DND-41 (cell line): ENCODE measurements at regions not wholly inside any gene's neighbourhood (a gene's known extent, or its start where the extent isn't known, plus 50 kb on each side); places are given as distances from the start of the nearest gene placed in this dataset.

Source experiments
- ATAC-seq: fragments of 200-7000 bp; cut with Tn5 transposase; 3 replicates; pipeline ENCODE4 v1.9.1; 2021; ENCODE audit warnings: low read depth; ENCODE audit not compliant: insufficient read depth
- DNase-seq: peaks from one replicate; pipeline ENCODE4 v3.0.0-alpha.2; 2020
- H2AFZ ChIP-seq: 2 replicates; pipeline ENCODE4 v1.6.0; 2012; ENCODE audit warnings: low read depth, low read length
- H3K27ac ChIP-seq: 2 replicates; pipeline ENCODE4 v1.5.1; 2012; ENCODE audit warnings: low read length, inconsistent platforms
- H3K27me3 ChIP-seq: fragments of 200-600 bp; sonication (generic); 2 replicates; pipeline ENCODE4 v1.6.0; 2012; ENCODE audit warnings: low read length, mild to moderate bottlenecking, inconsistent platforms; ENCODE audit not compliant: insufficient read depth, poor library complexity
- H3K36me3 ChIP-seq: 2 replicates; pipeline ENCODE4 v1.5.1; 2012; ENCODE audit warnings: low read length, inconsistent platforms; ENCODE audit not compliant: insufficient read depth
- H3K4me1 ChIP-seq: 2 replicates; pipeline ENCODE4 v1.5.1; 2012; ENCODE audit warnings: mild to moderate bottlenecking, low read length; ENCODE audit not compliant: insufficient read depth
- H3K4me2 ChIP-seq: 2 replicates; pipeline ENCODE4 v1.6.0; 2012; ENCODE audit warnings: mild to moderate bottlenecking, moderate library complexity, low read length, inconsistent platforms; ENCODE audit not compliant: insufficient read depth
- H3K4me3 ChIP-seq, 2 experiments: fragments of 200-600 bp in 1 of 2; shearing (Covaris generic) in 1 of 2; 2 replicates each; pipeline ENCODE4 v1.5.1; 2012 to 2016; ENCODE audit warnings: inconsistent platforms in 2 of 2, low read length in 2 of 2, mild to moderate bottlenecking in 2 of 2, low read depth in 1 of 2, moderate library complexity in 1 of 2
- H3K79me2 ChIP-seq: 2 replicates; pipeline ENCODE4 v1.6.0; 2012; ENCODE audit warnings: low read length, inconsistent platforms; ENCODE audit not compliant: insufficient read depth
- H3K9ac ChIP-seq: 2 replicates; pipeline ENCODE4 v1.6.0; 2012; ENCODE audit warnings: low read depth, mild to moderate bottlenecking, inconsistent platforms, low read length, moderate library complexity
- H3K9me3 ChIP-seq: 2 replicates; pipeline ENCODE4 v1.5.1; 2012; ENCODE audit warnings: low read length, moderate library complexity, mild to moderate bottlenecking, inconsistent platforms; ENCODE audit not compliant: insufficient read depth, severe bottlenecking
- H4K20me1 ChIP-seq: 2 replicates; pipeline ENCODE4 v1.6.0; 2012; ENCODE audit warnings: low read length; ENCODE audit not compliant: insufficient read depth
- CTCF ChIP-seq: IDR thresholded peaks from 2 replicates; pipeline ENCODE4 v1.5.1; 2012; ENCODE audit warnings: borderline replicate concordance, low read length, moderate library complexity, mild to moderate bottlenecking; ENCODE audit not compliant: poor library complexity, severe bottlenecking; ENCODE audit errors: extremely low read depth
- EZH2 ChIP-seq: IDR thresholded peaks from 3 replicates; pipeline ENCODE4 v1.6.1; 2012; ENCODE audit warnings: borderline replicate concordance, low read depth, mild to moderate bottlenecking, moderate library complexity, low read length, inconsistent platforms; ENCODE audit not compliant: severe bottlenecking

GRCh38 chr1:168408539-168408865 is 127.8 kb downstream of the TBX19 start:
- Histone ChIP-seq H3K4me2 (peak overlapping the region; percentile 34; the same call in 1 of the 2 replicates), H3K27ac (no peak overlapping the region), H3K79me2 (no peaks in the 10 kb centered on the region), H3K9ac (no peak overlapping the region), H3K27me3 (no peaks in the 10 kb centered on the region), H2AFZ (no peak overlapping the region), H3K36me3 (no peaks in the 10 kb centered on the region), H3K4me3 (no peak overlapping the region), H4K20me1 (no peaks in the 10 kb centered on the region), H3K4me1 (peaks cover 11% of the 10 kb centered on the region; the same call in 1 of the 2 replicates), H3K9me3 (no peaks in the 10 kb centered on the region)
- DNase-seq (no peak), ATAC-seq (no peak)
- TF ChIP-seq EZH2 (no peak), CTCF (no peak)

GRCh38 chr1:168407832-168408538 is 127.3 kb downstream of the TBX19 start:
- H4K20me1 ChIP-seq = no peaks in the 10 kb centered on the region
- H3K9ac ChIP-seq = no peak overlapping the region
- H3K27ac ChIP-seq = no peak overlapping the region
- no peaks in the 10 kb centered on the region for H3K27me3 ChIP-seq
- DNase-seq = no peak
- H3K9me3 ChIP-seq = no peaks in the 10 kb centered on the region
- H3K4me1 ChIP-seq = peaks cover 11% of the 10 kb centered on the region; the same call in 1 of the 2 replicates
- no peak for ATAC-seq
- H2AFZ ChIP-seq = no peak overlapping the region
- H3K79me2 ChIP-seq = no peaks in the 10 kb centered on the region
- no peak overlapping the region for H3K4me3 ChIP-seq
- TF ChIP-seq EZH2 (no peak), CTCF (no peak)
- H3K4me2 ChIP-seq = peak overlapping the region; percentile 34
- H3K36me3 ChIP-seq = no peaks in the 10 kb centered on the region

- TF ChIP-seq EZH2 (no peak), CTCF (no peak)
- Histone ChIP-seq H2AFZ (no peak overlapping the region), H3K9ac (no peak overlapping the region), H3K79me2 (no peaks in the 10 kb centered on the region), H3K27me3 (no peaks in the 10 kb centered on the region), H3K36me3 (no peaks in the 10 kb centered on the region), H3K27ac (no peak overlapping the region), H3K9me3 (no peaks in the 10 kb centered on the region), H3K4me3 (no peak overlapping the region), H4K20me1 (no peaks in the 10 kb centered on the region), H3K4me1 (peaks cover 18% of the 10 kb centered on the region; the same call in 1 of the 2 replicates), H3K4me2 (no peak overlapping the region)
- DNase-seq (no peak), ATAC-seq (no peak)
These were observed 125.4 kb downstream of the TBX19 start for GRCh38 chr1:168405906-168406549.
